B cell (primary cell): ENCODE measurements at regions not wholly inside any gene's neighbourhood (a gene's known extent, or its start where the extent isn't known, plus 50 kb on each side); places are given as distances from the start of the nearest gene placed in this dataset.

ENCODE experiments used
- ATAC-seq: fragments of 200-7000 bp; cut with Tn5 transposase; one replicate; pipeline ENCODE4 v1.10.0; 2021; ENCODE audit warnings: low read depth, mild to moderate bottlenecking, moderate number of reproducible peaks, moderate library complexity
- CTCF ChIA-PET: fragments of 350-600 bp; sonication (Branson Sonifier 250); formaldehyde crosslinking; loops from one replicate; lab custom pipeline; 2021; ENCODE audit warnings: antibody characterized with exemption, inconsistent platforms; lab: Charles Lee
- POLR2A ChIA-PET: fragments of 350-600 bp; sonication (Branson Sonifier 250); formaldehyde crosslinking; loops from one replicate; lab custom pipeline; 2021; ENCODE audit warnings: antibody characterized with exemption; lab: Charles Lee
- DNase-seq: peaks from one replicate; pipeline ENCODE4 v3.0.0; 2013
- H2AFZ ChIP-seq: 2 replicates; pipeline ENCODE4 v1.6.1; 2012; ENCODE audit warnings: mild to moderate bottlenecking, low read depth, low read length; ENCODE audit not compliant: insufficient read depth, poor library complexity, severe bottlenecking
- H3K27ac ChIP-seq, 2 donors: 1 replicate in 1 of 2; 2 replicates in 1 of 2; pipeline ENCODE4 v1.5.1; 2012 to 2013; ENCODE audit warnings: low read length in 2 of 2, mild to moderate bottlenecking in 2 of 2, moderate library complexity in 1 of 2
- H3K27me3 ChIP-seq, 4 experiments: fragments of 200-600 bp in 1 of 4; sonication (generic) in 1 of 4; replicated peaks in 1 of 4; 1 replicate in 2 of 4; 2 replicates in 2 of 4; pipeline versions ENCODE4 v1.6.1 to v1.7.0; 2013 to 2016; ENCODE audit warnings: low read length in 3 of 4, mild to moderate bottlenecking in 2 of 4, mixed read lengths in 1 of 4, moderate library complexity in 1 of 4; ENCODE audit not compliant: insufficient read depth in 4 of 4, control insufficient read depth in 3 of 4; ENCODE audit errors: control extremely low read depth in 1 of 4
- H3K36me3 ChIP-seq, 2 experiments: replicated peaks in 1 of 2; 1 replicate in 1 of 2; 2 replicates in 1 of 2; pipeline versions ENCODE4 v1.6.1 to v1.7.1; 2013; ENCODE audit warnings: low read length in 1 of 2; ENCODE audit not compliant: insufficient read depth in 2 of 2, control insufficient read depth in 1 of 2; ENCODE audit errors: control extremely low read depth in 1 of 2, extremely low read depth in 1 of 2
- H3K4me1 ChIP-seq, 2 donors: fragments of 200-600 bp in 1 of 2; sonication (generic) in 1 of 2; 1 replicate in 1 of 2; 2 replicates in 1 of 2; pipeline versions ENCODE4 v1.5.1 to v1.6.1; 2013 to 2017; ENCODE audit warnings: low read length in 2 of 2; ENCODE audit not compliant: control insufficient read depth in 2 of 2, insufficient read depth in 2 of 2
- H3K4me2 ChIP-seq: replicated peaks from 2 replicates; pipeline ENCODE3; 2012; ENCODE audit warnings: mild to moderate bottlenecking, low read depth, low read length; ENCODE audit not compliant: poor library complexity, severe bottlenecking
- H3K4me3 ChIP-seq, 5 experiments: fragments of 200-600 bp in 1 of 5; sonication (generic) in 1 of 5; 1 replicate in 3 of 5; 2 replicates in 2 of 5; pipeline versions ENCODE4 v1.5.1 to v1.7.0; 2011 to 2016; ENCODE audit warnings: low read length in 4 of 5, mild to moderate bottlenecking in 4 of 5, low read depth in 2 of 5, control low read depth in 1 of 5, moderate library complexity in 1 of 5; ENCODE audit not compliant: insufficient read depth in 1 of 5; ENCODE audit errors: control extremely low read depth in 1 of 5, extremely low read depth in 1 of 5
- H3K79me2 ChIP-seq: fragments of 200-600 bp; sonication (generic); one replicate; pipeline ENCODE4 v1.6.0; 2016; ENCODE audit warnings: low read length; ENCODE audit not compliant: control insufficient read depth, insufficient read depth
- H3K9ac ChIP-seq: fragments of 200-600 bp; sonication (generic); 2 replicates; pipeline ENCODE4 v1.6.1; 2017; ENCODE audit warnings: mild to moderate bottlenecking, low read length, moderate library complexity
- H3K9me3 ChIP-seq, 3 donors: one replicate each; pipeline versions ENCODE4 v1.6.1 to v1.7.1; 2013; ENCODE audit warnings: low read length in 2 of 3; ENCODE audit not compliant: control insufficient read depth in 2 of 3, insufficient read depth in 1 of 3; ENCODE audit errors: control extremely low read depth in 1 of 3
- H4K20me1 ChIP-seq: 2 replicates; pipeline ENCODE4 v1.6.0; 2012; ENCODE audit warnings: mild to moderate bottlenecking, low read length; ENCODE audit not compliant: insufficient read depth, control insufficient read depth, poor library complexity, severe bottlenecking
- H3K27ac Mint-ChIP-seq: one replicate; pipeline ENCODE4 v1.8.0; 2021; ENCODE audit warnings: mixed read lengths
- H3K27me3 Mint-ChIP-seq: one replicate; pipeline ENCODE4 v1.8.0; 2021; ENCODE audit warnings: mixed read lengths
- H3K4me1 Mint-ChIP-seq: one replicate; pipeline ENCODE4 v1.8.0; 2021; ENCODE audit warnings: mixed read lengths
- H3K4me3 Mint-ChIP-seq: one replicate; pipeline ENCODE4 v1.8.0; 2021; ENCODE audit warnings: mixed read lengths
- H3K9me3 Mint-ChIP-seq: one replicate; pipeline ENCODE4 v1.8.0; 2022; ENCODE audit warnings: mixed read lengths; ENCODE audit not compliant: insufficient read depth
- EZH2 ChIP-seq: IDR thresholded peaks from 2 replicates; pipeline ENCODE4 v1.6.1; 2012; ENCODE audit warnings: borderline replicate concordance, low read depth, mild to moderate bottlenecking, moderate library complexity, low read length; ENCODE audit not compliant: insufficient read depth, poor library complexity, severe bottlenecking
- WGBS: methylation state at CpG from one replicate; pipeline ENCODE4 v1.1.5; 2013; ENCODE audit warnings: missing lambda C conversion rate; ENCODE audit not compliant: insufficient coverage; 5-methylcytosine and 5-hydroxymethylcytosine counted together
- intact Hi-C: fragments of 100-400 bp; cut with micrococcal nuclease; formaldehyde crosslinking; loops from one replicate; pipeline ENCODE4 v1.10.0; 2022
- TF ChIP-seq, protein P1 (sequence below): fragments of 200-600 bp; IDR thresholded peaks from one replicate; pipeline ENCODE4 v1.8.0; 2022; ENCODE audit warnings: antibody characterized with exemption, mild to moderate bottlenecking

DNA sequence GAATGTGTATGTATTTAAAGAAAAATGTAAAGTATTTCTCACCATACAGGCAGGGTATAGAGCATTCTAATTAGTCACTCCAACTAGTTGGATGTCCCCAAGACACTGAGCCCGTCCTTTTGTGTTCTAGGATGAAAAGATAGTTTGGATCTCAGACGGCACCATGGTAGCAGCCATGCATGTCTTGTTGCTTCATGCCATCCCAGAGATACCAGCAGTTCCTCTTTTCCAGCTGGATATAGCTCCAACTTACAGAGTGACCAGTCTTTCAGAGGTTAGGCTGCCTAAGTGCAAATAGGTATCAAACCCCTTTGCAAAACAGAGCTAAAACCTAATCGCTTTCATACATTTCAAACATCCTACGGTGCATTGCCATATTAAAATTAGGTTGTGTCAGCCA is 275.3 kb downstream of the MTX2 start:
- no peak overlapping the region for H3K4me3 ChIP-seq
- no peaks in the 10 kb centered on the region for H3K36me3 ChIP-seq
- ATAC-seq (no peak), DNase-seq (no peak)
- no peaks in the 10 kb centered on the region for H3K4me1 Mint-ChIP-seq
- H3K9ac ChIP-seq = no peak overlapping the region
- peaks cover 18% of the 10 kb centered on the region for H3K27me3 Mint-ChIP-seq
- intact Hi-C loops = no loop called here
- no peak for TF ChIP-seq EZH2
- TF ChIP-seq, protein P1, sequence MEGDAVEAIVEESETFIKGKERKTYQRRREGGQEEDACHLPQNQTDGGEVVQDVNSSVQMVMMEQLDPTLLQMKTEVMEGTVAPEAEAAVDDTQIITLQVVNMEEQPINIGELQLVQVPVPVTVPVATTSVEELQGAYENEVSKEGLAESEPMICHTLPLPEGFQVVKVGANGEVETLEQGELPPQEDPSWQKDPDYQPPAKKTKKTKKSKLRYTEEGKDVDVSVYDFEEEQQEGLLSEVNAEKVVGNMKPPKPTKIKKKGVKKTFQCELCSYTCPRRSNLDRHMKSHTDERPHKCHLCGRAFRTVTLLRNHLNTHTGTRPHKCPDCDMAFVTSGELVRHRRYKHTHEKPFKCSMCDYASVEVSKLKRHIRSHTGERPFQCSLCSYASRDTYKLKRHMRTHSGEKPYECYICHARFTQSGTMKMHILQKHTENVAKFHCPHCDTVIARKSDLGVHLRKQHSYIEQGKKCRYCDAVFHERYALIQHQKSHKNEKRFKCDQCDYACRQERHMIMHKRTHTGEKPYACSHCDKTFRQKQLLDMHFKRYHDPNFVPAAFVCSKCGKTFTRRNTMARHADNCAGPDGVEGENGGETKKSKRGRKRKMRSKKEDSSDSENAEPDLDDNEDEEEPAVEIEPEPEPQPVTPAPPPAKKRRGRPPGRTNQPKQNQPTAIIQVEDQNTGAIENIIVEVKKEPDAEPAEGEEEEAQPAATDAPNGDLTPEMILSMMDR = no peak
- no peaks in the 10 kb centered on the region for H3K79me2 ChIP-seq
- peaks cover 0 to 4% (median 2%) of the 10 kb centered on the region in 4 experiments for H3K27me3 ChIP-seq
- POLR2A ChIA-PET = no interaction called here
- no peak overlapping the region for H3K4me2 ChIP-seq
- H4K20me1 ChIP-seq = no peaks in the 10 kb centered on the region
- no peak overlapping the region for H3K27ac Mint-ChIP-seq
- H3K9me3 ChIP-seq = no peaks in the 10 kb centered on the region
- H3K4me1 ChIP-seq = no peaks in the 10 kb centered on the region
- WGBS = 86% methylated on average over 1 of the region's 4 CpGs
- CTCF ChIA-PET = no interaction called here
- H2AFZ ChIP-seq = no peak overlapping the region
- H3K4me3 Mint-ChIP-seq = no peak overlapping the region
- H3K27ac ChIP-seq = no peak overlapping the region
- no peaks in the 10 kb centered on the region for H3K9me3 Mint-ChIP-seq

DNA sequence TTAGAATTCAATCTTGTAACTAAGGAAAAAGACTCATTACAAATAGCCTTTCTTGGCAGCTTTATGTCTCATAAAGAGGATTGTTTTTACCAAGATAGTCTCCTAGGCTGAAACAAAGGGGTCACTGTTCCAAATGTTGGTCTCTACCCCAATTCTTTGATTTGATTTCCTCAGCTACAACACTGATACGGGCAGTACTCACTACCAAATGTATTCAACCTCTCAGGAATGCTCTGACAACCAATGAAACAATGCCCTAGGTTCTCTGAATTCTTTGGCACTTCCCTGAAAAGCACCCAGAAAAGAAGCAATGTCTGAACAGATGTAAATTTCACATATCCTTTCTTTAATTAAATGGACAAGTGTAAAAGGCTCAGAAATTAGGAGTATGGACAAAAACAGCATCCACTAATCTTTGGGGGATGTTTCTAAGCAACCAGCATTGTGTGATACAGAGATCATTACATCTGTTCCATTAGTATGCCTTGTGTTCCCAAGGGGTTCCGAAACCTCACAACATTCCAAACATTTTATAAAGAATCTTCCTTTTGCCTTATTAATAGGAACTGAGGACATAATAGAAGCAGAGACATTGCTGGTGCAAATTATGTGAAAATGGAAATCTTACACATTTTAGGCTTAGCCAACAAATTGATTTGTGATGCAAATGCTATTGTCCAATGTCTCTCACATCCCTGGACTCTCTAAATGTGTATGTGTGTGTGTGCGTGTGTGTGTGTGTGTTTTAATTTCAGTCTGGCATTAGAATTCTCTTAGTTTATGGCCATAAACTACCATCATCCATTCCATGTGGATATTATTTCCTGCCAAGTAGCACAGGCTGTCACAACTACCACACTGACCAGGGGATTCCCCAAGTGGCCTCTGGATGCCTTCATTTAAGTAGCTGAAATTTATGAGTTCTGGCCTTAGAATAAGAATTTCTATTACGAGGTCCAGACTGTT is 276.0 kb downstream of the MTX2 start:
- CTCF ChIA-PET = interaction anchor here (1.7 kb wide), 1 partner anchor 9 kb away, joined by 7 read pairs; no protein-coding TSS in a partner anchor
- H3K9ac ChIP-seq = no peak overlapping the region
- no peak for DNase-seq
- POLR2A ChIA-PET = no interaction called here
- H3K27me3 ChIP-seq = peaks cover 0 to 6% (median 3%) of the 10 kb centered on the region in 4 experiments
- Mint-ChIP-seq H3K27ac (no peak overlapping the region), H3K4me1 (no peaks in the 10 kb centered on the region), H3K4me3 (no peak overlapping the region), H3K9me3 (no peaks in the 10 kb centered on the region), H3K27me3 (peaks cover 18% of the 10 kb centered on the region)
- 44% methylated on average over 2 of the region's 4 CpGs for WGBS
- no peaks in the 10 kb centered on the region for H3K36me3 ChIP-seq
- H3K4me2 ChIP-seq = no peak overlapping the region
- no peaks in the 10 kb centered on the region for H3K4me1 ChIP-seq
- no peaks in the 10 kb centered on the region for H3K79me2 ChIP-seq
- TF ChIP-seq, protein P1 = no peak
- no peak for TF ChIP-seq EZH2
- H3K27ac ChIP-seq = no peak overlapping the region
- H2AFZ ChIP-seq = no peak overlapping the region
- intact Hi-C loops = no loop called here
- no peaks in the 10 kb centered on the region for H3K9me3 ChIP-seq
- ATAC-seq = no peak
- H4K20me1 ChIP-seq = no peaks in the 10 kb centered on the region
- H3K4me3 ChIP-seq = no peak overlapping the region
